OCI-LY3 (cell line): ENCODE measurements at regions not wholly inside any gene's neighbourhood (a gene's known extent, or its start where the extent isn't known, plus 50 kb on each side); places are given as distances from the start of the nearest gene placed in this dataset.

Source experiments
- CTCF ChIP-seq: fragments of 200-600, 300-600 bp; sonication (generic); IDR thresholded peaks from 2 replicates; pipeline ENCODE4 v1.5.1; 2014; ENCODE audit warnings: antibody characterized with exemption, low read length, low read depth
- EZH2phosphoT487 ChIP-seq: fragments of 200-600 bp; shearing (Covaris generic); IDR thresholded peaks from 2 replicates; pipeline ENCODE4 v1.6.1; 2018; ENCODE audit warnings: antibody characterized with exemption, mixed run types, low read depth

- no peak for TF ChIP-seq CTCF
- TF ChIP-seq EZH2phosphoT487, result no peak
These were observed 1257.2 kb downstream of the ADGRL3 start for GRCh38 chr4:62457356-62457755.
